T-helper 2 cell (primary cell): ENCODE measurements at regions not wholly inside any gene's neighbourhood (a gene's known extent, or its start where the extent isn't known, plus 50 kb on each side); places are given as distances from the start of the nearest gene placed in this dataset.
"Not testable (repeated sequence)": the region's sequence is repeated elsewhere in the genome, so short reads cannot be mapped to it uniquely, and the experiment has no call there.

ENCODE experiments used
- DNase-seq, 5 experiments: peaks; one replicate each; pipeline versions ENCODE4 v3.0.0 to v3.0.0-alpha.2; 2012 to 2022

- no peak for DNase-seq
Measured at GRCh38 chr22:49004484-49005399, 822.9 kb downstream of the BRD1 start.

DNA sequence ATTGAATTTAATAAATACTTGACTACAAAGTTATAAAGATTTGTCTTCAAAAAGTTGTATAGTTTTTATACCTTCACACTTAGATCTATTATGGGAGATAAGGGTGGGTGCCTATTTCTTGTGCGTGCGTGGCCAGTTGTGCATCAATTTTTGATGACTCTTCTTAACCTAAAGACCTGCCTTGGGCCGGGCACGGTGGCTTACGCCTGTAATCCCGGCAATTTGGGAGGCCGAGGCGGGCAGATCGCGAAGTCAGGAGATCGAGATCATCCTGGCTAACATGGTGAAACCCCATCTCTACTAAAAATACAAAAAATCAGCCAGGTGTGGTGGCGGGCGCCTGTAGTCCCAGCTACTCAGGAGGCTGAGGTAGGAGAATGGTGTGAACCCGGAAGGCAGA, 830.1 kb downstream of the BRD1 start:
- not testable (repeated sequence) for DNase-seq

GRCh38 chr22:48993655-48994054, 834.0 kb downstream of the BRD1 start:
- DNase-seq, result no peak

- no peak for DNase-seq
Measured at GRCh38 chr22:48984639-48985038, 843.0 kb downstream of the BRD1 start.

DNA sequence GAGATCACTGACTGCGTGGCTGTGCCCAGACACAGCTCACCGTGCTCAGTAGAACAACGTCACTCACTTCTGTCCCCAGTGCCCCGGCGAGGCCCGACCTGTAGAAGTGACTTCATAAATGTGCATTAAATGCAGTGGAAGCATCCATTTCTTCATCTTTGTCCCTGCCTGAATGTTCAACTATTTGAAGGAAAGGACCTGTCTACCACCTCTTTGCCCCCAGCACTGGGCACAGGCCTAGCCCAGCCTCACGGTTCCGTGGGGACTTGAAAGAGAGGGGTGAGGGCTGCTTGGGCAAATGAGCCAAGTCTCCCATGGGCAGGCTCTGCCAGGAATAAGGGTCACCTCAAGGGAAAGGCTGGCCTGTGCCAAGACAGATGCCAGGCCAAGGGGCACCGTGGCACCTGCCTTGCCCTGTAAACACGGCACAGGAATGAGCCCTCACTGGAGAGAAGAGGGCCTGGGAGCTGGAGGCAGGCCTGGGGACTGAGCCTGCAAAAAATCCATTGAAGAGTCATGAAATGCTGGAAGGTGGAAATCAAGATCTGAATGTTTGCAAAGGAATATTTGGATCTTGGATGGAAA, 845.3 kb downstream of the BRD1 start:
- DNase-seq, result no peak

- no peak for DNase-seq
Measured at GRCh38 chr22:48981371-48982061, 846.2 kb downstream of the BRD1 start.

GRCh38 chr22:48980918-48981317, 846.8 kb downstream of the BRD1 start:
- no peak for DNase-seq

GRCh38 chr22:48980409-48980808, 847.3 kb downstream of the BRD1 start:
- no peak for DNase-seq

DNA sequence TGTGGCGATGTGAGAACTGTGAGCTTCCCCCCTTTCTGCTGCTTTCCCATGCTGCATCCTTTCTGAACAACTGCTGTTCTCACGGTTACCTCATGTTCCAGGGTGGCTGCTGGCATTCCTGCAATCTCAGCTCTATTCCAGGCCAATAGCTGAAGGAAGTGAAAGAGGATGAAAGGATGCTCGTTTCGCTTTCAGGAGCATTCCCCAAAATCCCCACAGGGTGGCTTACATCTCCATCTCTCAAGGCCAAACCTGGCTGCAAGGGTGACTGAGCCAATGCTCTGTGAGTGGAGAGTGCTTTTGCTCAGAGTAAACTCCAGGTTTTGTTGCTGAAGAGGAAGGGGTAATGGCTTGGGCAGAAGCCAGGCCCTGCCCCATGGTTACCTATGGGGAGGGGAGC, 848.2 kb downstream of the BRD1 start:
- DNase-seq, result no peak

GRCh38 chr22:48976556-48977535, 850.8 kb downstream of the BRD1 start:
- DNase-seq, result no peak

- DNase-seq, result no peak
Measured at GRCh38 chr22:48975886-48976285, 851.8 kb downstream of the BRD1 start.

DNA sequence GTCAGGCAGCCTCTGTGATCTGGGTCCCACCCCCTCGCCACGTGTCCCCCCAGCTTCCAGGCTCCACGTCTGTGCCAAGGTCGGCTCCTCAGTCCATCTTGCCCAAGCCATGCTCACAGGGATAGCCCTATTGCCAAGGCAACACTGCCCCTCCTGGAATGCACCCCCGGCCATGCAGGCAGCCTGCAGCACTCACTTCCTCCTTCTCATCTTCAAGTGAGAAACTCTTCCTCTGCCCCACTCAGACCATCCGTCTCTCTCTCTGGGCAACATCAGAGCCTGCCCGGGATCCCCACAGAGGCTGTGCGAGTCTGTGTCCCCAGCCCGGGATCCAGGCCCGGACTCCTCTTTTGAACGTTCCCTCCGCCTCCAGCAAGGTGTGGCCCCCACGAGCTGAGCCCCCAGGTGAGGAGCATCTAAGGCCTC, 852.3 kb downstream of the BRD1 start:
- no peak for DNase-seq

- DNase-seq, result no peak
Measured at GRCh38 chr22:48974443-48975315, 853.0 kb downstream of the BRD1 start.

DNA sequence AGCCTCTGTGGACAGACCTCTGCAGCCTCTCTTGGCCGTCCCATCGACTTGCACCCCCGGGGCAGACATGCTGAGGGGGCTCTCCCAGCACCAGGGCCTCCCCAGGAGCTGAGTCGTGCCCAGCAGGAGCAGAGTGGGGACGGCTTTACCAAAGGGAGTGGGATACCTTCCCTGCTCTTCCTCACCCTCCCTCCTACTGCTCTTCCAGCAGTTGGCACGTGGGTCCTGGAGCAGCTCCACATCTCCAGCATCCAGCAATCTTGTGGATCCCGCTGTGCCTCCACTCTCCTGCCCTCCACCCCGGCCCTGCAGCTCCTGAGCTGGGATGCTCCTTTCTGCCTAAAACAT, 854.0 kb downstream of the BRD1 start:
- DNase-seq, result no peak

DNA sequence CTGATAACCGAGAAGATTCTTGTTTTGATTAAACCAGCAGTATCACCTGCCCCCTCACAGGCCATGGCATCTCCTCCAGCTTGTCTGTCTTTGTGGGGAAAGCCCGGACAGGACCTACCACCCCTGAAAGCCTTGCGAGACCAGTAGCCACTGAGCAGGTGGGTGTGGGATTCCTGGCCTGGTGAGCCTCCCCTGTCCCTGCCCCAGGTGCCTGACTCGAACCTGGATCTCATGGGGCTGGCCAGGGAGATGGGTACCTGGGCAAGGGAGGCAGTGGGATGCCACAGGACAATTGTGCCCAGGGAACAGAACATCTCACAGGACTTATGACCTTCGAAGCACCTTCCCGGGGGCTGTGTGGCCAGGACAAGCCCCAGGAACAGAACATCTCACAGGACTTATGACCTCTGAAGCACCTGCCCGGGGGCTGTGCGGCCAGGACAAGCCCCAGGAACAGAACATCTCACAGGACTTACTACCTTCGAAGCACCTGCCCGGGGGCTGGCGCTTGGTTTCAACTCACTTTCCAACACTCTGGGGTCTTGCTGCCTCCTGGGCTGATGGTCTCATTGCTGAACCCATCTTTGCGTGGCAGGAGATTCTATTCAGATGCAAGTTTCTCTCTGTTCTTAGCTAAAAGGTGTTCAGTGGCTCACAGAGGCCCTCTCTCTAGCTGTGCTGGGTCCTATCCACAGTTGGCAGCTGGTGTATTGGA, 854.5 kb downstream of the BRD1 start:
- no peak for DNase-seq

DNA sequence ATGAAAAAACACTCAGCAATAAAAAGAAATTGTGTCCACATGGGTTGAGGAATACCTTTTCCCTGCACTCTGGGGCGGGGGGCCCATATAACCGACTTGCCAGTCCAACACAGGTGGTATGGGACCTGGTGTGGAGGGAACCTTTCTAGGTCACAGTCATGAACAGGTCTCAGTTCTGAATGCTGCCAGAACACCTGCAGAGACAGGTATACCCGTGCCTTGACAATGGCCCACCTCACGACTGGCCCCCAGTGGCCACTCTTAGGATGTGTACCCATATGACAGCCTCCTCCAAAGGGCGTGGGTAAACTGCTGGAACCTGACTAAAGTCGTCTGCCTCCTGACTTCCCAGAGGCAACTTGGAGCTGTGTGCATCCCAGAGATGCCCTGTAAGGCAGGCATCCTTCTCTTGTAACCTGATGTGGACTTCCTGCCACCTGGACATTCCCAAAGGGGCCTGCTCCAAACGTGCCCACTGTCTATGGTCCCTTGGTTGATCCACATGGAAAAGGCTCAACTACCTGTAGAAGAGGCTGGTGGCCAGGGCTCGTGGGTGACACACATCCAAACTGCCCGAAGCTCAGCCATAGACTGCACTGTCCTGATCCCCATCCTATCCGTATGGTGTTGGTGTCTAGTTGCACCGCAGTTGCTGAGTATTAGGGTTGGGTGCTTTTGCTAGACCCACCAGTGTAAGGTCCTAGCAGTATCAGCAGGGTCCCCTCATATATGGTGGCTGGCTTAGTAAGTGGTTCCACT, 859.3 kb downstream of the BRD1 start:
- no peak for DNase-seq

DNA sequence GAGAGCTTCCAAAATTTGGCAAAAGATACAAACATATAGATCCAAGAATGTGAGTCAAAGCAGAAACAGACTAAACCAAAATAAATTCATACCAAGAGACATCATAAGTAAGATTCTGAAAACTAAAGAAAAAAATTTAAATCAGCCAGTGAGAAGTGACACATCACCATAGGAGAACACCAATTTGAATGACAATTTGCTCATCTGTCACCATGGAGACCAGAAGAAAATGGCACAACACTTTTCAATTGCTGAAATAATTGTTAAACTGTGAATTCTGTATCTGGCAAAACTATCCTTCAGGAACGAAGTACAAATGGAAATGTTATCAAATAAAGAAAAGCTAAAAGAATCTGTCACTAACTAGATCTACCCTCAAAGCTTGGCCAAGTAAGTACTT, 864.3 kb downstream of the BRD1 start:
- DNase-seq, result no peak

GRCh38 chr22:48961705-48962104, 866.0 kb downstream of the BRD1 start:
- DNase-seq, result no peak

- DNase-seq, result no peak
Measured at GRCh38 chr22:48960980-48961660, 866.6 kb downstream of the BRD1 start.
